HG03571 (cell line): ENCODE measurements at regions not wholly inside any gene's neighbourhood (a gene's known extent, or its start where the extent isn't known, plus 50 kb on each side); places are given as distances from the start of the nearest gene placed in this dataset.
"Not testable (repeated sequence)": the region's sequence is repeated elsewhere in the genome, so short reads cannot be mapped to it uniquely, and the experiment has no call there.

ENCODE experiments used
- ATAC-seq: cut with Tn5 transposase; IDR thresholded peaks from one replicate; pipeline ENCODE4 v1.9.1; 2021; ENCODE audit not compliant: unreplicated experiment

DNA sequence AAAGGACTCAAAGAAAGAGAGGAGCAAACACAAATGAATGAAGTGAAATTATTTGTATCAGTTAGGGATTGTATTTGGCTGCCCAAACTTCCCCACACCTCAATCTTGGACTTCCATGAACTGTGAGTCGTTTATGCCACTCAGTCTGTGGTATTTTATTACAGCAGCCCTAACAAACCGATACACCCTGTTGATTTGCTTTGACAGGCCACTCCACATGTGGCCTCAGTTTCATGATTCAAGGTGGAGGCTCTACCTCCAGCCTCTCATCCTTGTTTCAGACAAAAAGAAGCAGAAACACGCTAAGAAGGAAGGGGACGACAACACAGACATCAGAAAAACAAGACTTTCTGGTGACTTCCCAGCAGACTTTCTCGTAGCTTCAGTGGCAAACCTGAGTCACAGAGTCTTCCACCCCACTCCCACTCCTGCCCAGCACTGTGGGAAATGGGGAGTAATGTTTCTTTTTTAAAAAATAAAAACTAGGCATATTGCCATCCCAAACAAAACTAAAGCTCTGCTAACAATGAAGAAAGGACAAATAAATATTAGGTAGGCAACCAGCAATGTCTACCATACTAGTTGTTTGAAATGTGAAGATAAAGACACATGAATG lies 52.2 kb upstream of the ABCA1 start:
- no peak for ATAC-seq

DNA sequence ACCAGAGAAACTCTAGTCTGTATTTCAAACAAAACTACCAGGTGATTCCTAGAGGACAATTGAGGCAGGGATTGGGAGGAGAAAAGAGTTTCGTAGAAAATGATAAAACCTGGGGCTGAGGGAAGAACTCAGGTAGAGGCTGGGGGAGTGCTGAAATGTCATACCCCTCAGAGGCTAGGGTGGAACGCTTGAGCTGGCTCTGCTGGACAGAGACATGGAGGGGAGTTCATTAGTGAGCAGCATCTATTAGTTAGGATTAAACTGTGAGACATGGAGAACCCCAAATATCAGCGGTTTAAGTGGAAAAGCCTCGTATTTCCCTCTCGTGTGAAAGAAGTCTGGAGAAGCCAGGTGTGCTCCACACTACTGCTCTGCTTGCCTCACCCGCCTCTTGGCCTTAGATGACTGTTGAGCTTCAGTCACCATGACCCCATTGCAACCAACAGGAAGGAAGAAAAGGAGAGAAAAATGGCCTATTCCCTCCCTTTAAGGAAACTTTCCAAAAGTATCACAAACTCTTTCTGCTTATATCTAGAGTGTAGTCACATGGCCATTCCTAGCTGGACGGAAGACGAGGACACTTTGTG lies 53.7 kb upstream of the ABCA1 start:
- ATAC-seq = no peak

- ATAC-seq = no peak
These were observed 54.6 kb upstream of the ABCA1 start for GRCh38 chr9:104982543-104982942.

DNA sequence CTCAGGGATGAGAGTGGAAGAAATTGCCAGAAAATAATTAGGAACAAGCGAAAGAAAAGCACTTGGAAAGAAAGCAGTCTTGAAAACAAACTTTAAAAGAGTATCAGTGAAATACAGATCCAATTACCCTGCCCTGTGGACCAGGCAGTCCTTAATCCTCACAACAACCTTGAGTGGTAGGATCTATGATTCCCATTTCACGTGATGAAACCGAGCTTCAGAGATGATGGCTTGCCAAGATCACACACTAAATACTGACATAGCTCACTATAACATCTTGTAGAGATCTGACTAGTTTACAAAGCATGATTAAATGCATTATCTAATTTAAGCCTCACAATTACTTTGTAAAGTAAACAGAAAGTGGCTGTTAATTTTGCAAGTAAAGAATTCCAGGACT lies 55.5 kb upstream of the ABCA1 start:
- no peak for ATAC-seq

DNA sequence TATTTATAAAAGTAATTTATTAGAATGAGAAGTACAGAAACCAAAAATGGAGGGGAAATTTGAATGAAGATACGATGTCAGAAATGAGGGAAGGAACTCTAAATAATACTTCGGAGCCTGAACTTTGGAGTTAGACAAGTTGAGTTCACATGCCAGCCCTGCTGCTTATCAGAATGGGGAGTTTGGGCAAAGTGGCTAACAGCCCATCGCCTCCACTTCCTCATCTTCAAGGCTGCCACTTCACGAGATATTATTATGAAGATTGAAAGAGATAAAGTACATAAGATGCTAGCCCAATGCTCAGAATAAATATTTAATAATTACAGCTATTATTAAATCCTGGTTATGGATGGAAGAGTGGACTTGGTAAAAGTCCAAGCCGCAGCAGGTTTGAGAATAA lies 56.2 kb upstream of the ABCA1 start:
- no peak for ATAC-seq

DNA sequence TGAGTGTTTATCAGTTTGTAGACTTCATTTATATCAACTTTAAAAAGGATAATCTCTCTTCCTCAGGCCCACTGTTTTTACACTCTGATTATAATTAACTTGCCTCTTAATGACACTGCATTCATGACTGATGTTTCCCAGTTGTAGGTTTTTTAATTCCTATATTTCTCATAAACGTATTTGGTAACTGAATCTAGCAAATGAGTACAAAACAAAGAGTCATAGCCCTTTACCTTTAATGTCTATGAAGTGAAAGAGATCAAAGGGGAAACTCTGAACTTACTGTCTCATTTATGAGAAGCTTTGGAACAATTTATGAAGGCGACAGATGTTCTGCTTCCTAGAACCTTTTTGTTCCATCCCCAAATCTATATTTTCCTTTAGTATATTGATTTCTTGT lies 56.6 kb upstream of the ABCA1 start:
- ATAC-seq = no peak

- ATAC-seq = no peak
These were observed 57.0 kb upstream of the ABCA1 start for GRCh38 chr9:104984948-104985347.

- ATAC-seq = no peak
These were observed 58.1 kb upstream of the ABCA1 start for GRCh38 chr9:104986096-104986495.

DNA sequence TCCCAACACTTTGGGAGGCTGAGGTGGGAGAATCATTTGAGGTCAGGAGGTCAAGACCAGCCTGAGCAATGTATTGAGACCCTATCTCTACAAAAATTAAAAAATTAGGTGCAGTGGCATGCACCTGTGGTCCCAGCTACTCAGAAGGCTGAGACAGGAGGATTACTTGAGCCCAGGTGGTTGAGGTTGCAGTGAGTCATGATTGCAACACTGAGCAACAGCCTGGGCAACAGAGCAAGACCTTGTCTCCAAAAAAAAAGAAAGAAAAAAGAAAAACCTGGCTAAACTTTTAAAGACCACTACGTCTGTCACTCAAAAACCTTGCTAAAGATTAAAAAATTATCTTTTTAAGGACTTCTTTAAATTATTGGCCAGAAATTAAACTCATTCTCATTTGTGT lies 59.8 kb upstream of the ABCA1 start:
- no peak for ATAC-seq

- no peak for ATAC-seq
These were observed 60.6 kb upstream of the ABCA1 start for GRCh38 chr9:104988539-104988938.

DNA sequence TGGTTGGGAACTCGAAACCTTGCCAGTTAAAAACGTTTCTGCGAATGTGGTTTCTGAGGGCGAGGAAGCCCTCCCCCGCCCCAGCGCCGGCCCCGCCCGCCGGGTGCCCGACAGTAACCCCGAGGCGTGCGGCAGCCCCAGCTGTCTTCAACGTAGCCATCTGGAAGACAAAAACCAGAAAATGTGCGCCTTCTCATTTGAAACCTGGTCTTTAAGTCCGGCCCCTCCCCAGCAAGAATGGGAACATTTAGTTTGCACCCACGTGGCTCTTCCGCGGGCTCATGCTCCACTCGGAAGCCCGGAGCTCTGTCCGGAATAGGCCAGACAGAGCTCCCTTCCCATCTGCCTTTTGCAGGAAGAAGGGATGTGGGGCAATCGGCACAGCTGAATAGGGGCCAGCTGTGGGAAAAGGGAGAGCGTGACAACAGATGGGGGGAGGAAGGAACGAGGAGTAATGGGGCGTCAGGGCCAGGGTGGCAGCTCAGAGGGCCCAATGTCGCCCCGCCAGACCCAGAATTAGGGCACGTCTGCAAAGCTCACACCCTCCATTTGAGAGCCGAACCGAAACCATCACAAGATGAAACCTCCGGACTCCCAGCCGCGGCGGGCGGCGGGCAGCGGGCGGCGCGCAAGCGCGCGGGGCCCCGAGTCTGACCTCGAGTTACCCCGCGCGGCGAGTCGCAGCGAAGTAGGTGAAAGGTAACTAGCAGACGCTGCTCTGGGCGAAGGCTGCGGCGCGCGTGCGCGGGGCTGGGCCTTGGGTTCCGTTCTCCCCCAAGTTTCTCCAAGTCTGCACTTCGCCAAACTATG lies 63.4 kb upstream of the ABCA1 start:
- peak; percentile 88 for ATAC-seq

DNA sequence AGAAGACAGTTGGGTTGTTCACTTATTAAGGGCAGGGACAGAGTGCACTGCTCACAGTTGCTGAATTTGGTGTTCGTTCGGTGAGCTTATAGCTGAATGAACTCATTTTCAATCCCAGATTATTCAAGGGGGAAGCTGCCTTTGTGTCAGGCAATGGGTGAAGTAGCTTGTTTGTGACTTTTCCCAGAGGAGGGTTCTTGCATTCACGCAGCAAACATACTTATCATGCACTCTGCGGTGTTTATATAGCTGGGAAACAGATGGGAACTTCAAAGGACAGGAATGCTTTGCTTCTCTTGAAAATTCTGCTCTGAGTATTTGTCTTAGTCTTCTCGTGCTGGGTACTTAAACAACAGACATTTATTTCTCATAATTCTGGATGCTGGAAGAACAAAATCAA lies 64.7 kb upstream of the ABCA1 start:
- ATAC-seq = no peak

- no peak for ATAC-seq
These were observed 65.5 kb upstream of the ABCA1 start for GRCh38 chr9:104993291-104993963.

DNA sequence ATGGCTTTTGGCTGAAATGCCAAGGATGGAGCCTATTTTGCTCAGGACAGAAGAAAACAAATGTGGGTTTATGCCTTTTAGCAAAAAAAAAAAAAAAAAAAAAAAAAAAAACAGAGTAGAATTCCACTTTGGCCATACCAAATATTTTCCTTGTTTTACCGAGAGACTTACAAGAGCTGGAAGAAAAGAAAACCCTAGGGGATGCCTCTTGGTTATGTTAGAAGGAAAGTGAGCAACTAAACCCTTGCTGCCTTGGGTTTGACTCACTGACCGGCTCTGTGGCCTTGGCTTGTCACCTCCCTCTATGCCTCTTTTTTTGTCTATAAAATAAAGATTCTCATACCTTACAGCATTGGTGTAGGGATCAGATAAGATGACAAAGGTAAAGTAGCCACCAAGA lies 69.6 kb upstream of the ABCA1 start:
- ATAC-seq = no peak

DNA sequence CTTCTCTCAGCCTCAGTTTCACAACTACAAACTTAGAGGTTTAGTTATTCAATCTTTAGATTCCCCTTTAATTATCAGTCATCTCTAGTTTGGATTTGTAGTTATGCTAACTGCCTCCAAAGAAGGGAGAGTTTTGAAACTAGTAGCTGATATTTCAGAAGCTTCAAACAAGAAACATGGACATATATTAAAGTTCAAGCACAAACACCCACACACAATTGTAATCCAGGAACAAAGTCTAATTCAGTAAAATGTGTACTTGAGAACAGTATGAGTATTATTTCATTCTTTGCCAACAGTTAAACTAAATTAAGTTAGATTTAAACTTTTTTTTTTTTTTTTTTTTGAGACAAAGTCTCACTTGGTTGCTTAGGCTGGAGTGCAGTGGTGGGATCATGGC lies 71.2 kb upstream of the ABCA1 start:
- ATAC-seq = no peak

DNA sequence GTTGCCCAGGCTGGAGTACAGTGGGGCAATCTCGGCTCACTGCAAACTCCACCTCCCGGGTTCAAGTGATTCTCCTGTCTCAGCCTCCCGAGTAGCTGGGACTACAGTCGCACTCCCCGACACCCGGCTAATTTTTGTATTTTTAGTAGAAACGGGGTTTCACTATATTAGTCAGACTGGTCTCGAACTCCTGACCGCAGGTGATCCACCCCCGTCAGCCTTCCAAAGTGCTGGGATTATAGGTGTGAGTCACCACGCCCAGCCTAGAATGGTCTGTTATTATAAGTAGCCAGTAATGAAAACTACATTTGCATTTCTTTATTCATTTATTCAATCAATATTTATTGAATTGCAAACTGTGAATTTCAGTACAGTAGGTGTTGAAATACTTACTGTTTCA lies 72.6 kb upstream of the ABCA1 start:
- ATAC-seq = not testable (repeated sequence)

- no peak for ATAC-seq
These were observed 76.6 kb upstream of the ABCA1 start for GRCh38 chr9:105004466-105005090.

DNA sequence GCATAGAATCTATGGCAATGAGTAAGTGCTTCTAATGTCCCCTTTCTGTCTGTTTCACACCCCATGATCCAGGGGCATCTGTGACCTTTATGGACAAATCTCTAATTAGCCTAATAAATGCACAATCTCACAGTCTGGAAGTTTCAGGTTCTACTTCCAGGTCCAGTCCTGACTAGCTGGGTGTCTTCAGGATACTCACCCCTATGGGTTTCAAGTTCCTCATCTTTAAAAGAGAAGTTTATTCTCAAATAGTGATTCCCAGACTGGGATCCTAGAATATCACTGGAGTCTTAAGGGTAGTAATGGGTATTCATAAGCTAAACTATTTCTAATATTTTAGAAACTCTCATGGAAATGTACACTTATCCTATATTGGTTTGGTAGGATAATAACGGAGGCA lies 77.2 kb upstream of the ABCA1 start:
- ATAC-seq = no peak

GRCh38 chr9:105006514-105006913 lies 78.6 kb upstream of the ABCA1 start:
- ATAC-seq = no peak

DNA sequence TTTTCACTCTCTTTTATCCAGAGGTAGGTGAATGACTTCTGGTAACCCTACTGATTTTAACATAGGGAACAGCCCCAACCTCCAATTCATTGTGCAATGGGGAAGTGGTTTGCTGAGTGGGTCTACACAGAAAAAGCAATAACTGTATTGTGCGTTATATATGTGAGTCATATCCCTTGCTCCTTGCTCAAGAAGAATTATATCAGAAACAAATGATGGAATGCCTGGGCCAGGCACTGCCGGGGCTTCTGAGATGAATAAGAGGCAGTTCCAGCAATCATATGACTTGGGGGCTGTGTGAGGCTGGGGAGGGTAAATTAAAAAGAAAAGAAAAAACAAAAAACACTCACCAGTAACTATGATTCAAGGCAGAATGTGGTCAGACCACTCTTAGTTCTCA lies 79.2 kb upstream of the ABCA1 start:
- ATAC-seq = no peak

GRCh38 chr9:105010089-105010488 lies 82.1 kb upstream of the ABCA1 start:
- not testable (repeated sequence) for ATAC-seq
